ENCODE measurements at regions not wholly inside any gene's neighbourhood (a gene's known extent, or its start where the extent isn't known, plus 50 kb on each side); places are given as distances from the start of the nearest gene placed in this dataset.

DNA sequence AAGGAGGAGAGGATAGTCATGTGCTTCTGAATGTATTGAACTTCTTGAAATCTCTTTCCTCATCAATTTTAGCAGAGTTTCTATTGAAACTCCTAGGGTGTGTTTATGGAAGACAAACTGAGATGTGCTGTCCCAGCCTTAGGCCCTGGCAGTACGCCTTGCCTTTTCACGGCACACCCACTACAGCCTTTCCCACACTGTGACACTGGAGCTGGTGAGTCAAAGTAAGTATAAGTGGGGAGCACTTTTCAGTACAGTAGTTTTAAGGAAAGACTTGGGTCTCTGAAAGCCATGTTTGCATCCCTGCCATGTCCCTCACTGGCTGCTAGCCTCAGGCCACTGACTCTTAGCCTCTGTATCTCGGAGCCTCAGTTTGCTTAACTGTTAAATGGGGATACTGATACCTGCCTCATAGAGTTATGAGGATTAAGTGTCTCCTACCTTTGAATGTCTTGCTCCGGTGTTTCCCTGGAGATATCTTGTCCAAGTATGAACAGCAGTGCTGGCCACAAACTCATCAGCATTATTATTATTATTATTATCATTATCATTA, 144.7 kb upstream of the CRHR1 start:
- TF ChIP-seq, protein P1, sequence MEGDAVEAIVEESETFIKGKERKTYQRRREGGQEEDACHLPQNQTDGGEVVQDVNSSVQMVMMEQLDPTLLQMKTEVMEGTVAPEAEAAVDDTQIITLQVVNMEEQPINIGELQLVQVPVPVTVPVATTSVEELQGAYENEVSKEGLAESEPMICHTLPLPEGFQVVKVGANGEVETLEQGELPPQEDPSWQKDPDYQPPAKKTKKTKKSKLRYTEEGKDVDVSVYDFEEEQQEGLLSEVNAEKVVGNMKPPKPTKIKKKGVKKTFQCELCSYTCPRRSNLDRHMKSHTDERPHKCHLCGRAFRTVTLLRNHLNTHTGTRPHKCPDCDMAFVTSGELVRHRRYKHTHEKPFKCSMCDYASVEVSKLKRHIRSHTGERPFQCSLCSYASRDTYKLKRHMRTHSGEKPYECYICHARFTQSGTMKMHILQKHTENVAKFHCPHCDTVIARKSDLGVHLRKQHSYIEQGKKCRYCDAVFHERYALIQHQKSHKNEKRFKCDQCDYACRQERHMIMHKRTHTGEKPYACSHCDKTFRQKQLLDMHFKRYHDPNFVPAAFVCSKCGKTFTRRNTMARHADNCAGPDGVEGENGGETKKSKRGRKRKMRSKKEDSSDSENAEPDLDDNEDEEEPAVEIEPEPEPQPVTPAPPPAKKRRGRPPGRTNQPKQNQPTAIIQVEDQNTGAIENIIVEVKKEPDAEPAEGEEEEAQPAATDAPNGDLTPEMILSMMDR (IDR thresholded peaks at IDR 0.05; ENCODE audit: poor library complexity): no peak
- TF ChIP-seq EZH2 (IDR thresholded peaks at IDR 0.05; ENCODE audit: borderline replicate concordance): no peak
